ENCODE measurements at regions not wholly inside any gene's neighbourhood (a gene's known extent, or its start where the extent isn't known, plus 50 kb on each side); places are given as distances from the start of the nearest gene placed in this dataset.

DNA sequence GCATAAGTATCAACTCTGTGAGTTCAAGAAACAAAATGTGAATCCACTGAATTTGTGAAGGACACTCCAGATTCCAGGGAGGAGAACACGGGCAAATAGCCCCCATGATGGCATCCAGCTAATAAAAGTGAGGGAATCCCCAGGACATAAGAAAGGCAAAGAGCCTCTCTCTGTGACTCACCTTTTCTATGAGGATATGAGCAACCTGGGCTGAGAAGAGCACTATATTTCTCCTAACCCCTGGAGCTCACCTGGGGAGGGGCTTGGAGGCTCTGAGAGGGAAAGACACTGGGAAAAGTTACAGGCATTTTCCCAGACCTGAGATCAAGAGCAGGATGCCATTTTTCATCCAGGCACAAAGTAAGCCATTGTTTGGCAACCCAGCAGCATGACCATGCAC is 1298.8 kb downstream of the PLA2G4A start:
- H3K36me3 ChIP-seq (ENCODE audit: control insufficient read depth, insufficient read depth, low read length), result no peaks in the 10 kb centered on the region
- DNase-seq (ENCODE audit: extremely low read depth, insufficient read length), result no peak
- H3K4me3 ChIP-seq (replicated peaks; ENCODE audit: low read depth, low read length), result no peak overlapping the region
- H3K27me3 ChIP-seq (replicated peaks; ENCODE audit: control insufficient read depth, insufficient read depth, low read length), result no peaks in the 10 kb centered on the region
- TF ChIP-seq, protein P1, sequence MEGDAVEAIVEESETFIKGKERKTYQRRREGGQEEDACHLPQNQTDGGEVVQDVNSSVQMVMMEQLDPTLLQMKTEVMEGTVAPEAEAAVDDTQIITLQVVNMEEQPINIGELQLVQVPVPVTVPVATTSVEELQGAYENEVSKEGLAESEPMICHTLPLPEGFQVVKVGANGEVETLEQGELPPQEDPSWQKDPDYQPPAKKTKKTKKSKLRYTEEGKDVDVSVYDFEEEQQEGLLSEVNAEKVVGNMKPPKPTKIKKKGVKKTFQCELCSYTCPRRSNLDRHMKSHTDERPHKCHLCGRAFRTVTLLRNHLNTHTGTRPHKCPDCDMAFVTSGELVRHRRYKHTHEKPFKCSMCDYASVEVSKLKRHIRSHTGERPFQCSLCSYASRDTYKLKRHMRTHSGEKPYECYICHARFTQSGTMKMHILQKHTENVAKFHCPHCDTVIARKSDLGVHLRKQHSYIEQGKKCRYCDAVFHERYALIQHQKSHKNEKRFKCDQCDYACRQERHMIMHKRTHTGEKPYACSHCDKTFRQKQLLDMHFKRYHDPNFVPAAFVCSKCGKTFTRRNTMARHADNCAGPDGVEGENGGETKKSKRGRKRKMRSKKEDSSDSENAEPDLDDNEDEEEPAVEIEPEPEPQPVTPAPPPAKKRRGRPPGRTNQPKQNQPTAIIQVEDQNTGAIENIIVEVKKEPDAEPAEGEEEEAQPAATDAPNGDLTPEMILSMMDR (IDR thresholded peaks at IDR 0.05; ENCODE audit: insufficient read depth, low read length, poor library complexity, severe bottlenecking), result no peak

DNA sequence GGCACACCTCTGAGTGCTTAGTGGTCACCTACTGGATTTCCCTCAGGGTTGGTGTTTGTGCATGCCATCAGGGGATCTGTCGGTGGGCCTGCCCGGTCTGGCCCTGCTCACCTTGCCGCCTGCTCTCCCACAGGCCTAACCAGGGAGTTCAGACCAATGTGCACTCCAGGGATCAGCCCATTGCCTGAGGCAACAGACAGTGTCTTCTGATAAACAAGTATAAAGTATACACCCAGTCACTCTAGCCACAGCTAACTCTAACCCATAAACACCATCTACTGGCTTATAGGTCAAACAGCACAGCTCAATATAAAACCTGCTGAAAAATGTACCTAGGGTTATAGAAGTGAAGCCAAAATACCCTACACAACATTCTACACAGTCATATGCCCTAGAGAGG is 1300.0 kb downstream of the PLA2G4A start:
- TF ChIP-seq, protein P1 (IDR thresholded peaks at IDR 0.05; ENCODE audit: insufficient read depth, low read length, poor library complexity, severe bottlenecking), result peak; percentile 13
- no peaks in the 10 kb centered on the region for H3K36me3 ChIP-seq (ENCODE audit: control insufficient read depth, insufficient read depth, low read length)
- DNase-seq (ENCODE audit: extremely low read depth, insufficient read length), result no peak
- no peaks in the 10 kb centered on the region for H3K27me3 ChIP-seq (replicated peaks; ENCODE audit: control insufficient read depth, insufficient read depth, low read length)
- no peak overlapping the region for H3K4me3 ChIP-seq (replicated peaks; ENCODE audit: low read depth, low read length)

DNA sequence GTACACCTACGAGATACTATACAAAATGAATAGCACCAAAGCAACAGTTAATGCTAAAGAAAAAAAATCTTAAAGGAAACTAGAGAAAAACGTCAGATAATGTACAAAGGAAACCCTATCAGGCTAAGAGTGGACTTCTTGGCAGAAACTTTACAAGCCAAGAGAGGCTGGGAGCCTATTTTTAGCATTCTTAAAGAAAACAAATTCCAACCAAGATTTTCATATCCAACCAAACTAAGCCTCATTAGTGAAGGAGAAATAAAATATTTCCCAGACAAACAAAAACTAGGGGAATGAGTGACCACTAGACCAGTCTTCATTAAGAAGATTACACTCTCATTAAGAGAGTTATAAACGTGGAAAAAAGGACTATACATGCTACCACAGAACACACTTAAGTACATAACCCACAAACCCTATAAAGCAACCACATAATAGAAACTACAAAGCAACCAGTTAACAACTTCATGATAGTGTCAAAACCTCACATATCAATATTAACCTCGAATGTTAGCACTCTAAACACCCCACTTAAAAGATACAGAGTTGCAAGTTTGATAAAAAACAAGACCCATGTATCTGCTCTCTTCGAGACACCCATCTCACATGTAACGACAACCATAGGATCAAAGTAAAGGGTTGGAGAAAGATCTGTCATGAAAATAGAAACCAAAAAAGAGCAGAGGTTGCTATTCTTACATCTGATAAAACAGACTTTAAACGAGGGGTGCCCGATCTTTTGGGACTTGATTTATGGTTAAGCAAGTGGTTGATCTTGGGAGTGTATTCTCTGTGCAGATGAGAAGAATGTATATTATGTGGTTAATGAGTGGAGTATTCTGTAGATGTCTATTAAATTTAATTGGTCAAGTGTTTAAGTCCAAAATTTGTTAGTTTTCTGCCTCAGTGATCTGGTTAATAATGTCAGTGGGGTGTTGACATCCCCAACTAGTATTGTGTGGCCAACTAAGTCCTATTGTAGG is 1301.4 kb downstream of the PLA2G4A start:
- TF ChIP-seq, protein P1 (IDR thresholded peaks at IDR 0.05; ENCODE audit: insufficient read depth, low read length, poor library complexity, severe bottlenecking), result no peak
- no peak for DNase-seq (ENCODE audit: extremely low read depth, insufficient read length)

DNA sequence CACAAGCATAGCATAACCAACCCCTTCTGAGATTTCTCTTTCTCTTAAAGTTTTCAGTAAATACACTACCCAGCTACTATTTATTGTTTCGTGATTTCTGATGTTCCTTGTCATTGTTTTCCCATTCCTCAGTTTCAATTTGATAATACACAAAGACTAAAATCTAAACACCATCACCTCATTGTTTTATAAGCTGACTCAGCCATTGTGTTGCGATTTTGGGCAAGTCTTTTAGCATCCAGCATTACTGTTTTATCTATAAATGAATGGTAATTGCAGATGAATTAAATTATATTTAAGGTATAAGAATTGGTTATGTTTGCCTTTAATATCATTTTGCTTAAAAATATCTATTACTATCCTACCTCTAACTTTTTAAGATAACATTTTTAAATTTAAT is 1308.5 kb downstream of the PLA2G4A start:
- TF ChIP-seq, protein P1 (IDR thresholded peaks at IDR 0.05; ENCODE audit: insufficient read depth, low read length, poor library complexity, severe bottlenecking), result no peak
- Histone ChIP-seq H3K4me3 (replicated peaks; ENCODE audit: low read depth, low read length) (no peak overlapping the region), H3K27me3 (replicated peaks; ENCODE audit: control insufficient read depth, insufficient read depth, low read length) (no peaks in the 10 kb centered on the region), H3K36me3 (ENCODE audit: control insufficient read depth, insufficient read depth, low read length) (no peaks in the 10 kb centered on the region)
- no peak for DNase-seq (ENCODE audit: extremely low read depth, insufficient read length)

More for the DNA sequence above, 1301.4 kb downstream of the PLA2G4A start:
- no peaks in the 10 kb centered on the region for H3K36me3 ChIP-seq (ENCODE audit: control insufficient read depth, insufficient read depth, low read length)
- no peak overlapping the region for H3K4me3 ChIP-seq (replicated peaks; ENCODE audit: low read depth, low read length)
- H3K27me3 ChIP-seq (replicated peaks; ENCODE audit: control insufficient read depth, insufficient read depth, low read length), result no peaks in the 10 kb centered on the region

DNA sequence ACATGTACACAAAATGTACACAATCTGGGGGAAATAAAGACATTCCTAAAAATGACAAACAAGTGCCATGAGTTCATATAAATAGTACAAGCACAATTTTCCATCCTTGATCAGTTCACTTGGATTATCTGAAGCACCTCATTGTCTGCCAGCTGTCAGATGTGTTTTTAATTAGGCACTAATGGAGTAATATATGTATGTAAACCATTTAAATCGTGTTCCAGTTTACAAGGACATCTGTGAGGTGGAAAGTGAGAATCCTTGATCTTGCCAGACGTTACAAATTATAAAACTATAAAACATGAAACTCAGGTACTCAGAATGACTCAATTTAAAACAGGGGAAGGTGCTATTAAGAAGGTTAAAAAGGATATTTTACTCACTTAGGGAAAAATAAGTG is 1312.2 kb downstream of the PLA2G4A start:
- Histone ChIP-seq H3K36me3 (ENCODE audit: control insufficient read depth, insufficient read depth, low read length) (no peaks in the 10 kb centered on the region), H3K4me3 (replicated peaks; ENCODE audit: low read depth, low read length) (no peak overlapping the region), H3K27me3 (replicated peaks; ENCODE audit: control insufficient read depth, insufficient read depth, low read length) (no peaks in the 10 kb centered on the region)
- no peak for DNase-seq (ENCODE audit: extremely low read depth, insufficient read length)
- TF ChIP-seq, protein P1 (IDR thresholded peaks at IDR 0.05; ENCODE audit: insufficient read depth, low read length, poor library complexity, severe bottlenecking), result no peak

Measured in GM06990 (cell line).